ENCODE measurements at regions not wholly inside any gene's neighbourhood (a gene's known extent, or its start where the extent isn't known, plus 50 kb on each side); places are given as distances from the start of the nearest gene placed in this dataset.

DNA sequence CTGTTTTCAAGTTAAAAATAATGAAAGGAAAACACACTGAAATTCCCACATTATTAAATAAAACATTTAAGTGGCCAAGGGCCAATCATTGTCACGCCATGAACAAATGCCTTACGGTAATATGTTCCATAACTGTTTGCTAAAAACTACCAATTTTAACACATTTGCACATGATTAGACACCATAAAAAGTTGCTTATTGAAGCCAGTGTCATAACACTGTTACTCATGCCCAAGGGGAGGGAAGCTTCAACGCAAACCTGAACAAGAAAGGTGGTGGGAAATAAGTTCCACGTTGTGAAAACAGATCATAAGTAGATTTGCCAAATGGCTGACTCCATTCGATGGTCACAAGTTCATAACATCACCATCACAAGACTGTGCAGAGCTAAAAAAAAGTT, 739.3 kb upstream of the FAM241A start:
- Histone ChIP-seq H3K4me3 (no peak overlapping the region), H3K36me3 (no peaks in the 10 kb centered on the region), H3K9me3 (no peaks in the 10 kb centered on the region), H3K27me3 (no peaks in the 10 kb centered on the region), H3K4me1 (no peaks in the 10 kb centered on the region), H3K27ac (no peak overlapping the region)
- 48% methylated on average over 5 of the region's 5 CpGs for WGBS (ENCODE audit: insufficient coverage, low coverage, low lambda C conversion rate, missing lambda C conversion rate)
- intact Hi-C loops (cut with DNase I) = no loop called here
- ATAC-seq = no peak
- no peak for DNase-seq
- TF ChIP-seq, protein P1, sequence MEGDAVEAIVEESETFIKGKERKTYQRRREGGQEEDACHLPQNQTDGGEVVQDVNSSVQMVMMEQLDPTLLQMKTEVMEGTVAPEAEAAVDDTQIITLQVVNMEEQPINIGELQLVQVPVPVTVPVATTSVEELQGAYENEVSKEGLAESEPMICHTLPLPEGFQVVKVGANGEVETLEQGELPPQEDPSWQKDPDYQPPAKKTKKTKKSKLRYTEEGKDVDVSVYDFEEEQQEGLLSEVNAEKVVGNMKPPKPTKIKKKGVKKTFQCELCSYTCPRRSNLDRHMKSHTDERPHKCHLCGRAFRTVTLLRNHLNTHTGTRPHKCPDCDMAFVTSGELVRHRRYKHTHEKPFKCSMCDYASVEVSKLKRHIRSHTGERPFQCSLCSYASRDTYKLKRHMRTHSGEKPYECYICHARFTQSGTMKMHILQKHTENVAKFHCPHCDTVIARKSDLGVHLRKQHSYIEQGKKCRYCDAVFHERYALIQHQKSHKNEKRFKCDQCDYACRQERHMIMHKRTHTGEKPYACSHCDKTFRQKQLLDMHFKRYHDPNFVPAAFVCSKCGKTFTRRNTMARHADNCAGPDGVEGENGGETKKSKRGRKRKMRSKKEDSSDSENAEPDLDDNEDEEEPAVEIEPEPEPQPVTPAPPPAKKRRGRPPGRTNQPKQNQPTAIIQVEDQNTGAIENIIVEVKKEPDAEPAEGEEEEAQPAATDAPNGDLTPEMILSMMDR (IDR thresholded peaks at IDR 0.05) = no peak
- TF ChIP-seq POLR2A (IDR thresholded peaks at IDR 0.05) = no peak

DNA sequence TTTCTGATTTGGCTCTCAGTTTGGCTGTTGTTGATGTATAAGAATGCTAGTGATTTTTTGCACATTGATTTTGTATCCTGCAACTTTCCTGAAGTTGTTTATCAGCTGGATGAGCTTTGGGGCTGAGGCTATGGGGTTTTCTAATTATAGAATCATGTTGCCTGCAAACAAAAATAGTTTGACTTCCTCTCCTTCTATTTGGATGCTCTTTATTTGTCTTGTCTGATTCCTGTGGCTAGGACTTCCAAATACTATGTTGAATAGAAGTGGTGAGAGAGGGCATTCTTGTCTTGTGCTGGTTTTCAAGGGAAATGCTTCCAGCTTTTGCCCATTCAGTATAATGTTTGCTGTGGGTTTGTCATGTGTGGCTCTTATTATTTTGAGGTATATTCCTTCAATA, 734.7 kb upstream of the FAM241A start:
- H3K4me3 ChIP-seq = no peak overlapping the region
- intact Hi-C loops (cut with DNase I) = no loop called here

DNA sequence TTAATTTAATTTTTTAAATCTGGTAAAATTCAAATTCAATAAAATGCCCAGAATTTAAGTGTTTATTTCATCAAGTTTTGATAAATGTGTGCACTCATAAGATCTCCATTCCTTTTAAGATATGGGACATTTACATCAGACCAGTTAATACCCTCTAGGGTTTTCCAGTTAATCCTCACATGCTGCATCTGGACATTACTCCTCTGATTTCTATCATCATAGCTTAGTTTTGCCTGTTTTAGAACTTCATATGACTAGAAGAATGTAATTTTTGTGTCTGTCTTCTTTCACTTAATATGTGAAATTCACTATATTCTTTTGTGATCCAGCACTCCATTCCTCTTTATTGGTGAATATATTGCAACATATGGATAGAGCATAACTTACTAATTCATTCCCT, 727.7 kb upstream of the FAM241A start:
- no peaks in the 10 kb centered on the region for H3K36me3 ChIP-seq
- no peak overlapping the region for H3K27ac ChIP-seq
- no peaks in the 10 kb centered on the region for H3K27me3 ChIP-seq
- intact Hi-C loops (cut with DNase I) = no loop called here
- H3K4me1 ChIP-seq = no peaks in the 10 kb centered on the region
- H3K4me3 ChIP-seq = no peak overlapping the region
- DNase-seq (no peak), ATAC-seq (no peak)
- TF ChIP-seq, protein P1 (IDR thresholded peaks at IDR 0.05) = no peak
- TF ChIP-seq POLR2A (IDR thresholded peaks at IDR 0.05) = no peak
- no peaks in the 10 kb centered on the region for H3K9me3 ChIP-seq

More for the DNA sequence above, 734.7 kb upstream of the FAM241A start:
- Histone ChIP-seq H3K27ac (no peak overlapping the region), H3K27me3 (no peaks in the 10 kb centered on the region), H3K4me1 (no peaks in the 10 kb centered on the region), H3K9me3 (no peaks in the 10 kb centered on the region), H3K36me3 (no peaks in the 10 kb centered on the region)
- no peak for ATAC-seq
- no peak for TF ChIP-seq POLR2A (IDR thresholded peaks at IDR 0.05)
- TF ChIP-seq, protein P1 (IDR thresholded peaks at IDR 0.05) = no peak
- DNase-seq = no peak

DNA sequence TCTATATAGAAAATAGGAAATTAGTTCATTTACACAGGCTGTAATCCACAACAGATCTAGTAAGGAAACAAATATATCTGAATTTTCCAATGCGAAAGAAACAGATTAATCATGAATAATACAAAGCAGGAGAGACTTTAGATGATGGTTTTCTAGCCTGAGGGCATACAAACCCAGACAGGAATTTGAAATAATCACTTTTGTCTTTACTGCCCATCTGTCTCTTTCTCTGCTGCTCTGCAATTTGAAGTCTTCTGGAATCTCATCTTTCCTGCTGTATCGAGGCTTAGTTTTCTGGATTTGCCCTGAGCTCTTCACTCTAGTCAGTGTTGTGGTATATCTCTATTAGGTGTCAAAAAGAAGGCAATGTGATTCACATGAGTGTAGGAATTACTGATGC, 711.8 kb upstream of the FAM241A start:
- H3K27me3 ChIP-seq = no peaks in the 10 kb centered on the region
- H3K9me3 ChIP-seq = no peaks in the 10 kb centered on the region
- DNase-seq (no peak), ATAC-seq (no peak)
- H3K4me3 ChIP-seq = no peak overlapping the region
- H3K27ac ChIP-seq = no peak overlapping the region
- no peak for TF ChIP-seq POLR2A (IDR thresholded peaks at IDR 0.05)
- TF ChIP-seq, protein P1 (IDR thresholded peaks at IDR 0.05) = no peak
- intact Hi-C loops (cut with DNase I) = no loop called here
- no peaks in the 10 kb centered on the region for H3K36me3 ChIP-seq
- 50% methylated on average over 2 of the region's 2 CpGs for WGBS (ENCODE audit: insufficient coverage, low coverage, low lambda C conversion rate, missing lambda C conversion rate)
- no peaks in the 10 kb centered on the region for H3K4me1 ChIP-seq

DNA sequence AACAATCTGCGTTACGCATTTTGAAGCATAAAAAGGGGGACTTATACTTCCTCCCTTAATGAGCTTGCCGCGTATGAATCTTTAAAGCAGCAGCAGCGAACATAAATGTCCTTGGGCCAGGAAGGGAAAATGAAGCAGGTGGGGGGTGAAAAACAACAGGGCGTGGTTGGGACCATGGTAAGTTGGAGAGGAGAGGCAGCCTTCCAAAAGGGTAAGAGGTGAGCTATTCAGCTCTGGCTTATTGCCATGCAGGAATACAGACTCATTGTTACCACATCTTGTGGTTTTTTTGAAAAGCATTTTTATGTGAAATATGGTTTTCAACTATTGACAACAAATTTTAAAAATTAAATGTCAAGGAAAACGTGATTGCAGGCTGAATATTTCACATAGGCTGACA, 710.7 kb upstream of the FAM241A start:
- no peak for DNase-seq
- H3K4me3 ChIP-seq = no peak overlapping the region

More for the DNA sequence above, 710.7 kb upstream of the FAM241A start:
- no peak overlapping the region for H3K27ac ChIP-seq
- H3K9me3 ChIP-seq = no peaks in the 10 kb centered on the region
- intact Hi-C loops (cut with DNase I) = no loop called here
- no peaks in the 10 kb centered on the region for H3K36me3 ChIP-seq
- ATAC-seq = no peak
- 58% methylated on average over 7 of the region's 7 CpGs for WGBS (ENCODE audit: insufficient coverage, low coverage, low lambda C conversion rate, missing lambda C conversion rate)
- H3K27me3 ChIP-seq = no peaks in the 10 kb centered on the region
- no peak for TF ChIP-seq POLR2A (IDR thresholded peaks at IDR 0.05)
- TF ChIP-seq, protein P1 (IDR thresholded peaks at IDR 0.05) = no peak
- H3K4me1 ChIP-seq = no peaks in the 10 kb centered on the region

All from right lobe of liver (tissue), 6 donors.